PFSK-1 (cell line): ENCODE measurements at regions not wholly inside any gene's neighbourhood (a gene's known extent, or its start where the extent isn't known, plus 50 kb on each side); places are given as distances from the start of the nearest gene placed in this dataset.

Experiments used
- FOXP2 ChIP-seq: optimal IDR thresholded peaks from 2 replicates; pipeline ENCODE3; 2011; ENCODE audit warnings: borderline replicate concordance, control low read depth, inconsistent platforms; ENCODE audit not compliant: insufficient read depth; ENCODE audit errors: extremely low read length, extremely low read depth
- POLR2AphosphoS5 ChIP-seq: IDR thresholded peaks from 2 replicates; pipeline ENCODE4 v1.6.1; 2012; ENCODE audit warnings: low read depth, mild to moderate bottlenecking, control low read depth, low read length, moderate library complexity
- REST ChIP-seq, 2 experiments: IDR thresholded peaks; 2 replicates each; pipeline versions ENCODE4 v1.6.1 to v1.8.0; 2011 to 2012; ENCODE audit warnings: low read depth in 2 of 2, low read length in 2 of 2, control low read depth in 1 of 2, inconsistent platforms in 1 of 2, mild to moderate bottlenecking in 1 of 2, moderate library complexity in 1 of 2; ENCODE audit not compliant: insufficient read depth in 1 of 2
- SIN3A ChIP-seq: IDR thresholded peaks from 2 replicates; pipeline ENCODE4 v1.6.1; 2012; ENCODE audit warnings: mild to moderate bottlenecking, low read length, moderate library complexity, borderline replicate concordance; ENCODE audit not compliant: insufficient read depth
- TAF1 ChIP-seq: IDR thresholded peaks from 2 replicates; pipeline ENCODE4 v1.6.1; 2012; ENCODE audit warnings: low read length, control low read depth, borderline replicate concordance; ENCODE audit not compliant: insufficient read depth

- TF ChIP-seq SIN3A: no peak
- TF ChIP-seq TAF1: no peak
- no peak for TF ChIP-seq POLR2AphosphoS5
- no peak for TF ChIP-seq REST (IDR thresholded peaks at IDR 0.05; ENCODE audit: insufficient read depth in 1 of 2, low read depth in 2 of 2, low read length in 2 of 2)
- no peak for TF ChIP-seq FOXP2
Observed at GRCh38 chr12:19926266-19926665, 442.1 kb upstream of the PDE3A start.

- TF ChIP-seq POLR2AphosphoS5 (no peak), SIN3A (no peak), FOXP2 (no peak), TAF1 (no peak), REST (IDR thresholded peaks at IDR 0.05; ENCODE audit: insufficient read depth in 1 of 2, low read depth in 2 of 2, low read length in 2 of 2) (no peak)
Observed at GRCh38 chr12:19927661-19928060, 440.7 kb upstream of the PDE3A start.

- TF ChIP-seq SIN3A (no peak), REST (IDR thresholded peaks at IDR 0.05; ENCODE audit: insufficient read depth in 1 of 2, low read depth in 2 of 2, low read length in 2 of 2) (no peak), TAF1 (no peak), POLR2AphosphoS5 (no peak), FOXP2 (no peak)
Observed at GRCh38 chr12:19932413-19932812, 435.9 kb upstream of the PDE3A start.

GRCh38 chr12:19933924-19934323 is 434.4 kb upstream of the PDE3A start:
- TF ChIP-seq SIN3A: no peak
- no peak for TF ChIP-seq POLR2AphosphoS5
- no peak for TF ChIP-seq FOXP2
- TF ChIP-seq TAF1: no peak
- TF ChIP-seq REST (IDR thresholded peaks at IDR 0.05; ENCODE audit: insufficient read depth in 1 of 2, low read depth in 2 of 2, low read length in 2 of 2): no peak

- TF ChIP-seq TAF1 (no peak), SIN3A (no peak), POLR2AphosphoS5 (no peak), FOXP2 (no peak), REST (IDR thresholded peaks at IDR 0.05; ENCODE audit: insufficient read depth in 1 of 2, low read depth in 2 of 2, low read length in 2 of 2) (no peak)
Observed at GRCh38 chr12:19937161-19937560, 431.2 kb upstream of the PDE3A start.
